AML-193 (cell line): ENCODE measurements at regions not wholly inside any gene's neighbourhood (a gene's known extent, or its start where the extent isn't known, plus 50 kb on each side); places are given as distances from the start of the nearest gene placed in this dataset.

Experiments
- DNase-seq, 2 experiments: peaks; one replicate each; lab custom pipeline; 2025; lab: John Stamatoyannopoulos, UW

GRCh38 chr9:108645520-108645919, 210.3 kb downstream of the ACTL7B start:
- no peak for DNase-seq

- no peak for DNase-seq
Measured at GRCh38 chr9:108643731-108644510, 211.9 kb downstream of the ACTL7B start.

GRCh38 chr9:108642871-108643270, 212.9 kb downstream of the ACTL7B start:
- no peak for DNase-seq

- no peak for DNase-seq
Measured at GRCh38 chr9:108640230-108640629, 215.6 kb downstream of the ACTL7B start.

GRCh38 chr9:108639696-108640095, 216.1 kb downstream of the ACTL7B start:
- DNase-seq = no peak

- no peak for DNase-seq
Measured at GRCh38 chr9:108639091-108639490, 216.7 kb downstream of the ACTL7B start.

- DNase-seq = no peak
Measured at GRCh38 chr9:108637340-108637739, 218.4 kb downstream of the ACTL7B start.

GRCh38 chr9:108636013-108636412, 219.8 kb downstream of the ACTL7B start:
- DNase-seq = no peak

- DNase-seq = no peak
Measured at GRCh38 chr9:108634672-108635462, 220.9 kb downstream of the ACTL7B start.

GRCh38 chr9:108634204-108634603, 221.6 kb downstream of the ACTL7B start:
- no peak for DNase-seq

GRCh38 chr9:108631496-108632285, 224.1 kb downstream of the ACTL7B start:
- DNase-seq = no peak

- DNase-seq = no peak
Measured at GRCh38 chr9:108628316-108628715, 227.5 kb downstream of the ACTL7B start.

- DNase-seq = no peak
Measured at GRCh38 chr9:108626743-108627142, 229.0 kb downstream of the ACTL7B start.

GRCh38 chr9:108621991-108622855, 233.6 kb downstream of the ACTL7B start:
- DNase-seq = peak in 1 of 2 experiments; percentile 8

- DNase-seq = no peak
Measured at GRCh38 chr9:108620767-108621166, 235.0 kb downstream of the ACTL7B start.

- DNase-seq = no peak
Measured at GRCh38 chr9:108618906-108619550, 236.8 kb downstream of the ACTL7B start.

GRCh38 chr9:108617676-108618075, 238.1 kb downstream of the ACTL7B start:
- no peak for DNase-seq

GRCh38 chr9:108615152-108615551, 240.6 kb downstream of the ACTL7B start:
- DNase-seq = no peak

GRCh38 chr9:108612513-108612912, 243.3 kb downstream of the ACTL7B start:
- DNase-seq = no peak

GRCh38 chr9:108609897-108610253, 245.9 kb downstream of the ACTL7B start:
- DNase-seq = no peak
